GM19467 (cell line): ENCODE measurements at regions not wholly inside any gene's neighbourhood (a gene's known extent, or its start where the extent isn't known, plus 50 kb on each side); places are given as distances from the start of the nearest gene placed in this dataset.
"Not testable (repeated sequence)": the region's sequence is repeated elsewhere in the genome, so short reads cannot be mapped to it uniquely, and the experiment has no call there.

Source experiments
- ATAC-seq: cut with Tn5 transposase; IDR thresholded peaks from one replicate; pipeline ENCODE4 v1.9.1; 2021; ENCODE audit warnings: mild to moderate bottlenecking, moderate library complexity; ENCODE audit not compliant: unreplicated experiment

DNA sequence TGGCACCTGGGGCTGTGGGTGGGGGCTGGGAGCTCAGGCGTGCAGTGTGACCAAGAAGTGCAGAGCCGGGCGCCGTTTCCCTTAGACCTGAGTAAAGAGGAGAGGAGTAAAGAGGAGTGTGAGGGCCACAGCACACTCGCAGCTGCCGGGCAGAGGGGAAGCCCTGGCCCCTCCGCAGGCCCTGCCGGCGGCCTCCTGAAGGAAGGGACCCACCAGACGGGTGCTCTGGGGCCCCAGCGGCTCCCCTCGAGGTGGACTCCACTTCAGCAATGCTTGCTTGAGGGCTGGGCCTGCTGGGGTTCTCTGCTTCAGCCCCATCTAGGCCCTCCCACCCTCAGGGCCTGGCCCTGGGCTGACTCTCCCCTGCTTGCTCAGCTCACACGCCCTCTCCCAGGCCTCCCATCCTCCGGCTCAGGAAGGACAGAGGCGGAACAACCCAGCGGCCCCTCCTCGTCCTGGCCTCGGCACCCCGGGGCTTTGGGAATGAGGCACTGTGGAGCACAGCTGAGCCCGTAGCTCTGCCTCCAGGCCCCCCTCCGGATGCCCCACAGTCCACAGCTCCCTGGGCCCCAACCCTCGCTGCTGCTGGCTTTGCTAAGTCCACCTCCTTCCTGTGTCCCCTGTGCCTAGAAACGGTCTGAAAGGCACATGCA lies 1198.7 kb downstream of the BRD1 start:
- no peak for ATAC-seq

GRCh38 chr22:48627966-48628365 lies 1199.7 kb downstream of the BRD1 start:
- ATAC-seq, result no peak

GRCh38 chr22:48627203-48627602 lies 1200.5 kb downstream of the BRD1 start:
- no peak for ATAC-seq

DNA sequence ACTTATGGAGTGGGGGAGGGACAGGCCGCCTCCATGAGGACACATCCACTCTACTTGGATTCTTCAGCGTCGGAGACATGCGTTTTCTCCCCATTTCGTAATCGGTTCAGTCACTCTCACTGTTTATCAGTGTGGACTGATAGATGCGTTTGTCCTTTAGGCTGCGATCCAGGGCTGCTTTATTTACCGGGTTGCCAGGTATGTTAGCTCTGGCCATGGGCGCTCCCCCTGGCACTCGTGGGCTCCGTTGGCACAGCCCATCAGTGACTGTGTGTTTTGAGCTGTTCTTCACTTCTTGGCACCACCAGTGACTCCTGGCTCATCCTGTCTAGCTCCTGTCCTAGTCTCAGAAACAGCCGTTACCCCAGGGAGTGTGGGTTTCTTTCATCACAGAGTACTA lies 1203.3 kb downstream of the BRD1 start:
- ATAC-seq, result no peak

DNA sequence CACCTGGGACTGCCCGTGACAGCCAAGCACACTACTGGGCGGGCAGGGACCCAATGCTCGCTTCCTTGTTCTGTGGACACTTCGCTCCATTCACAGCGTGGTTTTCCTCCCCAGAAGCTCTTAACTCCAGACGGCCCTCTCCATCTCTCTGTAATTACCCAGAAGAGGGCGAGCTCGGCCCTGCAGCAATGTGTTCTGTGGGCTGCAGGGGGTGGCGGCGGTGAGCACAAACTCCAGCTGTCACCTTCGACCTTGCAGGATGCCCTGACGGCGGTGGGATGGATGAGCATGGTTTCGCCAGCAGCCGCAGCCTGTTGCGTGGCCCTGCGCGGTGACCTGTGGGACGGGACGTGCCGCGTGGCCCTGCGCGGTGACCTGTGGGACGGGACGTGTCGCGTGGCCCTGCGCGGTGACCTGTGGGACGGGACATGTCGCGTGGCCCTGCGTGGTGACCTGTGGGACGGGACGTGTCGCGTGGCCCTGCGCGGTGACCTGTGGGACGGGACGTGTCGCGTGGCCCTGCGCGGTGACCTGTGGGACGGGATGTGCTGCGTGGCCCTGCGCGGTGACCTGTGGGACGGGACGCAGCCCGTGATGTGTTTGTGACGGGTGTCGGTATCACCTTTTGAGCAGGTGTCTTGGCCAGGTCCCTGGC lies 1204.7 kb downstream of the BRD1 start:
- ATAC-seq, result no peak

- ATAC-seq, result no peak
These were observed 1206.6 kb downstream of the BRD1 start for GRCh38 chr22:48621085-48621484.

GRCh38 chr22:48620460-48620859 lies 1207.2 kb downstream of the BRD1 start:
- ATAC-seq, result not testable (repeated sequence)

DNA sequence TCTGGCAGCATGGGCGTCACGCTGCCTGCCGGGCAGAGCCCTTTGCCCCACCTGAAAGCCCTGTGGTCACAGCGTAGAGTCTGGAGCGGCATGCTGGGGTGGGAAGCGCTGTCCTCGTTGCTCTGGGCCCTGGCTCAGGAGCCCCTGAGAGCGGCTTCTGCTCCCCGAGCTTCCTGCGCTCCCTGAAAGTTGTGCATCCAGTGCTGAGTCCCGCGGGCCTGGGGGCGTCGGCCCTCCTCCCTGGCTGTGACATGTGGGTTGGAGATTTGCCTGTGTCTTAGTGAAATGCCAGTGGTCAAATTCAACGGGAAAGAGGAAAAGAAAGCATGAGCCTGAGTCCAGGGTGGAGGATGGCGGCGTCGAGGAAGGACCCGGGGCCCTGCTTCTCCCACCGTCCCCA lies 1208.0 kb downstream of the BRD1 start:
- no peak for ATAC-seq

DNA sequence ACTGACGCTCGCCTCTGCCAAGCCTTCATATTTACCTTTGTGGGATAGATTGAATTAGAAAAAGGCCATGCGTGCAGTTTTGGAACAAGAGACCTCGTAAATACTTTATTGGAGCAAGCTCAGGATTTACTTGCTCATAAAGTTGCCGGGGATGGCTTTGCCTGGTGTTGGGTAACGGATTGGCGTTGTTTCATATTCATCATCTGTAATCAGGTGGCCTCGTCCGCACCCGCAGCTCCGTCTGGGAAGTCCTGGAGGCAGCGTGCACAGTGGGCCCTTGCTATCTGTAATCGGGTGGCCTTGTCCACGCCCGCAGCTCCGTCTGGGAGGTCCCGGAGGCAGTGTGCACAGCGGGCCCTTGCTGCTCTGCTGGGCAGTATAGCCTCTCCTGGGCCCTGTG lies 1209.3 kb downstream of the BRD1 start:
- ATAC-seq, result no peak

GRCh38 chr22:48616656-48617055 lies 1211.0 kb downstream of the BRD1 start:
- ATAC-seq, result no peak

DNA sequence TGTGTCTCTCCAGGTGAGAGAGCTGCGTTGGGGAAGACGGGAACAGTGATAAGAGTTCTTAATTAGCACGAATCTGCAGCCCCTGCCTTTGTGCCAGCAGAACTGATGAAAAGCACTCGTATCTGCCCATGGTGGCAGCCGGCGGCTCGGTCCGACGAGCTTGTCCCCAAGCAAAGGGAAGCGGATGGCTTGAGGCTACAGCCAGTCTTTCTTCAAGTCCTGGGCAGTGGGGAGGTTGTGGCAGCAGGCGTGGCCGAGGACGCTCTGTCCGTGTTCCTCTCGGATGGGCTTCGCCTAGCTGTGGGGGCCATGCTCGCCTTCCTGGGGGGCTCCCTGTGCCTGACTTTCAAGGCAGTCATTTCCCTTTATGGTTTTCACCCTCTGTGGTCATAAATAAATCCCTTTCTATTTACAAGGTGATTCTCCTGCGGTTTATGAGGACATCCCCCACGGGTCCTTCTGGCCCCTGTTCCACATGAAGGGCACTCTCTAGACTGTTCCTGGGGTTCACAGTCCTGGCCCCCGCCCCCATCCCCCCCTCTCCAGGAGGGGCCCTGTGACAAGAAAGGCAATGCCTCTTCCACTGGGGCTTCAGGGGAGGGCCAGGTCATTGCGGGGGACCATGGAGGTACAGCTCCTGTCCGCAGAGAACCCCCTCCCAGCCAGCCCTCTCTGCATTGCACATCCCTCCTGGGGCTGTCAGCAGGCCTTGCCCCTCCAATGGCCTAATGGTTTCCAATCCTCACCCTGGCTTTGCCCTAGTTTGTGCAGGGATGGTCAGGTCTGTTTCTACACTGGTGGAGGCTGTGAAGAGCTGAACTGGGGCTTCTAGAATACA lies 1212.3 kb downstream of the BRD1 start:
- ATAC-seq, result no peak

DNA sequence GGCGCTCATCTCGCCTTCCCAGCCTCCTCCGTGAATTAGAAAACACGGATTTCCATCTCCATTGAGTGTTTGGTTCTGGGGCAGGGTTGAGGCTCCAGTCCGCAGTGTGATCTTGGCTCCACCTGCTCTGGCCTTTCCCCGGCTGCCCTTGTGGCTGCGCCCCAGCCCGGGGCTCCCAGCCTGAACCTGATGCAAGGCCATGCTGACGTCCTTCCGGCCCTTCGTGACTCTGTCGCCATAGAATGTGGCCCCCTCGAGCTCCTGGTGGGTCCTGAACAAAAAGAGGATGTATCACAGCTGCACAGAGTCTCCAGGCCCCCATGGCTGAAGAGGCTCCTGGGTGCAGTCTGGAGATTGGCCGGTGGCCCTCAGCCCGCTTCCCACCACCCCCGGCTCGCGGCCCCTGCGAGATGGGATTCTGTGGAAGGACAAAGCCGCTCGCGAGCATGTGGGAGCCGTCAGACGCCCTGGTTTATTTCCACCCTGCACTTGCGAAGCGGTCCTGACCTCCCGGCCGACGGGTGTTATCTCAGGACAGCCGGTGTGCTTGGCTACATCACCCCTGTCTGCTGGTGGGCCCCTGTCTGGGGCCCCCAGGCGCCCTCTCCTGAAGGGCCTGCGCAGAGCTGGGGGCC lies 1214.0 kb downstream of the BRD1 start:
- no peak for ATAC-seq

- ATAC-seq, result no peak
These were observed 1215.3 kb downstream of the BRD1 start for GRCh38 chr22:48612077-48612995.

DNA sequence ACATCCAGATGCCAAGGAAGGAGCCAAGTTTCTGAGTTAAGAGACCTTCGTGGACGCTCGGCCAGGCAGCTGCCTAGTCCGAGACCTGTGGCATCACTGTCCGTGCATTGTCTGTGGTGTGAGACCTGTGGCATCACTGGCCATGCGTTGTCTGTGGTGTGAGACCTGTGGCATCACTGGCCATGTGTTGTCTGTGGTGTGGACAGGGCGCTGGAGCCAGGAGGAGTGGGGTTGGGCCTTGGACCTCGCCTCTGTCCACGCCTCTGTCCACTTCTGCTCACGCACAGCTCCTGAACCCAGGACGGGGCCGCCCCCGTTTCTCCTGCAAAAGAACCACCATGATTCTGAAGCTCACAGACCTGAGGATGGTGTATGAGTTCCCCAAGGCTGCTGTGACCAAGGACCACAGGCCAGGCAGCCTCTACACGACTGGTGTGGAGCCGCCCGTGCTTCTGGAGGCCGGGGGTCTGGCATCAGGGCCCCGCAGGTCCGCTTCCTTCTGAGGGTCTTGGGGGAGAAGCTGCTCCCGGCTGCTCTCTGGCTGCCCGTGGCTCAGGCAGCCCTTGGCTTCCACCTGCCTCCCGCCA lies 1218.3 kb downstream of the BRD1 start:
- no peak for ATAC-seq

DNA sequence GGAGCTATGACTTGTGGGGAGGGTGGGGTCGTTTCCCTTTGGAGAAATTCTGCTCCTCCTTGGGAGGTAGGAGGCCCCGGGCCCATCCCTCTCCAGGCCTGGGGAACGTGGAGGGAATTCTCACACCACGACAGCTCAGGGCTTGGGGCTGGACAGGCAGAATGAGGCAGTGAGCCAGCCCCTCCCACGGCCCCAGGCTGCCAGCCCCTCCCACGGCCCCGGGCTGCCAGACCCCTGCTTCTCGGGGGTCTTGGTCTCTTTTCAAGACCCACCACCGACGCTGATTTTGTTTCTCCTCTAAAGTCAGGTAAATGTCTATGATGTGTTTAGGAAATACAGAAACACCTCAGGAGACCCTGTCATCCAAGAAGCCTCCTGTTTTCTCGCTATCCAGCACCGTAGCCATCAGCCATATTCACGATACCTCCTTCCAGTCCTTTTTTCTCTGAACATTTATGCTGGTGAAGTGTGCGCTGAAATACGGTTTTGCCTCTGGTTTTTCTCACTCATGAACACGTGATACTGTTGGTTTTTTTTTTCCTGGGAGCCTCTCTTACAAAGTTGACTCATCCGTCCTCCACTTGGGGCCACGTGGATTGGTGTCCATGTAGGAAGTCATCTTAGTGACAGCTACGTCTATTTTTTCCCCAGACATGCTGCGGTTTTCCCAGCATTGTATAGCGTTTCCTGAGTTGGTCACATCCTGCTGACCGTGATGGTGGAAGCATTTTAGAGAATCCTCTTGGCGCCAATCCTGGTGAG lies 1219.6 kb downstream of the BRD1 start:
- ATAC-seq, result no peak

- ATAC-seq, result no peak
These were observed 1220.9 kb downstream of the BRD1 start for GRCh38 chr22:48606684-48607307.

DNA sequence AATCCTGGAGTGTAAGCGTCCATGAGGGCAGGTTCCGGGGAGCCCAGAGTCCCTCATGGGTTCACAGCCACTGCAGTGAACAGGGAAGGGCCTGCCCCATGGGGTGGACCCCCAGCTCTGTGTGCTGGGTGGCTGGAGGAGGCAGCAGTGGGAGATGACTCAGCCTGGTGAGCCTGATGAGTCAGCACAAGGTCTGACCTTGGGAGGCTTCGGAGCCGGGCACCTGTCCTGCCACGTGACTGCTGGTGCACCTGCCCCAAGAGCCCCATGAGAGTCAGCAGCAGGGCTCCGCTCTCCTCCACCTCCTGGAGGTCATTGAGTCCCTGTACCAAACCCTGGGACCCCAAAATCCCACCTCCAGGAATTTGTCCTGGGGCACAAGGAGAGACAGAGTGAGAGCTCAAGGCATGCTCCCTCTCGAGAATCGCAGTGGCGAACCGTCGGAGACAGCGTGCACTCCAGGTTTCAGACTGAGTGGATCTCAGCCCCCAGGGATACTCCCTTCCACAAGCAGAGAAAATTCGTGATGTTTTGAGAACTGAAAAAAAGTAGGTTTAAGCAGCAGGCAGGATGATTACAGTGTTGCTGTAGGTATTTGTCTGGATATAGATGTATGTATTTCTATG lies 1221.7 kb downstream of the BRD1 start:
- no peak for ATAC-seq

DNA sequence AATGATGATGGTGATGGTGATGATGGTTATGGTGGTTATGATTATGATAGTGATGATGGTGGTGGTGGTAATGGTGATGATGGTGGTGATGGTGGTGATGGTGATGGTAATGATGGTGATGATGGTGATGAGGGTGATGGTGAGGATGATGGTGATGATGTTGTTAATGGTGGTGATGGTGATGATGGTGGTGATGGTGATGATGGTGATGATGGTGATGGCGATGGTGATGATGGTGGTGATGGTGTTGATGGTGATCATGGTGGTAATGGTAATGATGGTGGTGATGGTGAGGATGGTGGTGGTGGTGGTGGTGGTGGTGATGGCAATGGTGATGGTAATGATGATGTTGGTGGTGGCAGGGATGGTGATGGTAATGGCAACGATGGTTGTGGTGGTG lies 1222.5 kb downstream of the BRD1 start:
- ATAC-seq, result no peak
